ENCODE measurements at regions not wholly inside any gene's neighbourhood (a gene's known extent, or its start where the extent isn't known, plus 50 kb on each side); places are given as distances from the start of the nearest gene placed in this dataset.

DNA sequence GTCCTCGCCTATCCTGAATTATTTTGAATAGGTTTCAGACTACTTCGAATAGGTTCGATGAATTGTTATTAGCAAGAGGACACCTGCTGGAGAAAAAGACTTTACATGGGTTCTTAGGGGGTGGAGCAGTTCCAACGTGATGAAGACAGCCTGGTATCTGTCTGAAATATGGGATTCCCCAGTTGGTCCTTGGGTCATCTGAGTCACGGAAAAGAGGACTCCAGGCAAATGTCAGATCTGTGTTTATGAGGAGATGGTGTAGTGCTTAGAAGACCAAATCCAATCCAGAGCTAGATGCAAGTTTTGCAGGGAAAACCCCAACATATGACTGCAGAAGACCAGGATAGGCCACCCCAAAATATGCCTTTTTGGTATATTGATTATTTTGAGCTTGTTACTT lies 98.9 kb upstream of the IGSF10 start:
- no peak for TF ChIP-seq EZH2 (IDR thresholded peaks at IDR 0.05; ENCODE audit: insufficient read depth, poor library complexity, severe bottlenecking)
- no peak for TF ChIP-seq EZH2phosphoT487 (IDR thresholded peaks at IDR 0.05; ENCODE audit: insufficient read depth, low read depth)
